ENCODE measurements at regions not wholly inside any gene's neighbourhood (a gene's known extent, or its start where the extent isn't known, plus 50 kb on each side); places are given as distances from the start of the nearest gene placed in this dataset.
A peak's percentile ranks its signal among the peaks of the same experiment; 100 is the strongest.
"Not testable (repeated sequence)": the region's sequence is repeated elsewhere in the genome, so short reads cannot be mapped to it uniquely, and the experiment has no call there.

DNA sequence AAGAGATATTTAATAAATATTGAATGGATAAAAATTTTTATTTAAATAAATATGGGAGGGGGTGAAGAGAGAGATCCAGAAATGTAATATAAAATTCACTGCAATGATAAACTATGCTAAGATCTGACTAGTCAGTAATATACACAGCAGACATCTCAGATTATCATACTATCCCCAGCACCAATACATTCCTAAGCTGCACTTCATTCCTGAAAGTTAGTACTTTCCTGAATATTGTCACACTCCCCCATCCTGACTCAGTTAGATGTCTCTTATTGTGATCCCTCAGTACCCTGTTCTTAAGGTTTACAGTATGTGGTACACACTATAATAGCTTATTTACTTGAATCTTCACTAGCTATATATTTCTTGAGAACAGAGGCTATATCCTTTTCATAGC, 88.3 kb upstream of the KCNQ5 start:
- peak in 1 of 3 donors; percentile 14 for DNase-seq

- no peak for DNase-seq
Observed at GRCh38 chr6:72534236-72534635, 87.6 kb upstream of the KCNQ5 start.

DNA sequence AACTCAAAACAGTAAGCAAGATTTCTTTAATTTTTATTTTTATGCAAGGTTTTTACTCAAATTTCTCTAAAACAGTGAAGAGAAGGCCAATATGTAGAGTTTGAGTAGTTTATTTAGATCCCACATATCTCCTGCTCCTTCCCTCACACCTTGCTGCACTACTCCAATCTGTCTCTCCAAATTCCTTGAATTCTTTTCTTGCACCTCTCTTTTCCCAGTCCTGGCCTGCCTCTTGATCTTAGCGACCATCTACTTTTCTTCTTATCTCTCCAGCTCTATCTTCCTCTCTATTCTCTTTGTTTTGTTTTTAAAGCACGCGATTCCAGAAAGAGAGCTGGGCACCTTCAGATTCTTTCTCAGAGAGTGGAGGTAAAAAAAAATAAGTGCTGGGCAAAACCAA, 86.7 kb upstream of the KCNQ5 start:
- DNase-seq, result no peak

DNA sequence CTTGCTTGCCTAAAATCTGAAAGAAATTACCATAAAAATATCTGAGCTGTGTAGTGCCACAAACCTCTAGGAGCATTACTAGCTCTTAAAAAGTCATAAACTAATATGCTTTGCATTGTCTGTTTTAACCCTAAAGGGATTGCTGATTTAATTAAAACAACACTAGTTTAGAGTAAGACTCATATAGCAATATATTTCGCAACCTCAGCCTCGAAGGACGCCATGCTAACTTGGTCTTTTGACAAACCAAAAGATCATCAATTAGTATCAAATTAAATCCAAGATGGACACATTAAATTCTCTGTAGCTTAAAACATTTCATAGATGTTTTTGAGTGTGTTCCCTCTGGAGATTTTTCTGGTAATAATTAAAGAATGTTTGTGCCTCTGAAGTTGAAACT, 74.8 kb upstream of the KCNQ5 start:
- DNase-seq, result no peak

GRCh38 chr6:72551470-72551869, 70.4 kb upstream of the KCNQ5 start:
- DNase-seq, result no peak

DNA sequence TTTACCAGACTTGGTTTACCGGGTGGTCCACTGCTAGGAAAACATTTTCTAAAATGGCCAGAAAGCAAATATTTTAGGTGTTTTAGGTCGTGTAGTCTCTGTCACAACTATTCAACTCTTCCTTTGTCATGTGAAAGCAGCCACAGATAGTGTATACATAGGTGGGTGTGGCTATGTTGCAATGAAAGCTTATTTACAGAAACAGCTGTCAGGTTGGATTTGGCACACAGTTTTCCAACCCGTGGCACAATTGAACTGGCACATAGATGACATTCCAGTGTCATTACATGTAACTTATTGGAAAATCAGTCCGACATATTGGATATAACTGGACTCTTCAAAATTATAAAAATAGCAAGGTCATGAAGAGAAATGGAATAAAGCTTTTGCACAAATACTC, 68.9 kb upstream of the KCNQ5 start:
- DNase-seq, result peak; percentile 36 to 55 (median 41)

DNA sequence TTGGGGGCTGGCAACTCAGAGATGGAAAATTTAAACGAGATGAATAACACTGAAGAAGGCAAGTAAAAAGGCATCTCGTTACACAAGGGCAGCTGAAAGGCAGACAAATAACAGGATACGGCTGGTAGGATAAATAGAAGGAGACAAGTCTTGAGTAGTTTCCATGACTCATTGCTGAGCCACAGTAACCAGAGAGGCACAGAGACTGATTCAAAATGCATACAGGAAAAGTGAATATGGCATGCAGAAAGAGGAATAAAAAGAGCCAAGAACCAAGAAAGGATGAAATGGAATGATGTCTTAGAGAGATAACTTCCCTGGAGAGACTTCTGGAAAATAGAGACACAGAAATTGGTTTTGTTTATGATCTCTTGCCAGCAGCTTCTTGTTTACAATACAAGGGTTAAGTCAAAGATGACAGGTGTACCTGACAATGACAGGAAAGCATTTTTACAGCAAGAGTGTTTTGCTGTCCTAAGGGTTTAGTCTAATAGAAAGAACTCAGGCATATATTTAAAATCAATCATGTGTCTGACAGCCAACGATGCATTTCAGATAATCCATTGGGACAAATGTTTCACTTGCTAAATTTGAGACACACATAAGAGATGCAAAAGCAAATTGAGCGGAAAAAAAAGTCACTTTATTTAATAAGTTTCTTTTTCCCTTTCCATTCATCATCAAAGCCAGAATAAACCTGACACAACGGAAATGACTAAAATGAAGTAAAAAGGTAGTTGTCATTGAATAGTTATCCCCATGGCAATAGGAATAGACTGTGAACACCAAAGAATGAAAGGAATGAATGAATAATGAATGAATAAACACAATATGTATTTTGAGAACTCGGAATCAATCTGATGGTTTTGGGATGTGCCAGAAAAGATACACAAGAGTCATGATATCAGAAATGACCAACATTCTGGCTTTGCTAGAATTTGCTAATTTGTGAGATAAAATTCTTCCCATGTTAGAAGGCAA, 68.0 kb upstream of the KCNQ5 start:
- DNase-seq, result peak in 2 of 3 donors; percentile 22 to 75

- DNase-seq, result no peak
Observed at GRCh38 chr6:72554761-72555221, 67.1 kb upstream of the KCNQ5 start.

DNA sequence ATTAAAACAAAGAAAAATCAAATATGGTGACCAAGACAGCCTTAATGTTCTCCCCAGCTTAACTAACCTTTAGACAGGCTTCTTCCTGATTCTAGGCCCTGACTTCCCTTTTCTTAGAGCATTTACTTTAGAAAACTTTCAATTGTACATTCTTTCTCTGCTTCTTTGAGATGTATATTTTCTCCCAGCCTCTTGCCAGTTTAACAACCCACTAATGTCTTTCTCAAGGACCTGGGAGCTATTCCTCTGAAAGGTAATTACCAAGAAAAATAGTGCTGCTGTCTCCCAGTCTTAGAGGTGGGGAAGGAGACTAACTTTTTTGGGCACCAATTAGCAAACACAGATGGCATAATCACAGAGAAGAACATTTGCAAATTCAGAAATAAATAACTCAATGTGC, 62.8 kb upstream of the KCNQ5 start:
- DNase-seq, result no peak

DNA sequence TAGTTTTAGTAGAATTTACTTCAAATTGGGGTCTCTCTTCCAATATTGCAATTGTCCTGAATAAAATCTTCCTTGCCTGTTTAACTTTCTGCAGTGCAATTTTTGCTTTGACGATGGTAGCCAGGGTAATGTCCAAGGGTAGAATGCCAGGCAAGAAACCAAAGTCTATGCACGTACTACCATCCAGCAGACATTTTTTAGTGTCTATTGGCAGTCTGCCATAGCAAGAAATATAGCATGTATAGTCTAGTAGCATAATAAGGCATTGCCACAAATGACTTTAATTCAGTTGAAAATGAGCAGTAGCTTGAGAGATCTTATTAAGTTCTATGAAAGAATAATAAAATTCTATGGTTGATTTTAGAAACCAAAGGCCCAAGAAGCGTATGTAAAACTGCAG, 62.3 kb upstream of the KCNQ5 start:
- no peak for DNase-seq

GRCh38 chr6:72560721-72561593, 60.9 kb upstream of the KCNQ5 start:
- DNase-seq, result no peak

DNA sequence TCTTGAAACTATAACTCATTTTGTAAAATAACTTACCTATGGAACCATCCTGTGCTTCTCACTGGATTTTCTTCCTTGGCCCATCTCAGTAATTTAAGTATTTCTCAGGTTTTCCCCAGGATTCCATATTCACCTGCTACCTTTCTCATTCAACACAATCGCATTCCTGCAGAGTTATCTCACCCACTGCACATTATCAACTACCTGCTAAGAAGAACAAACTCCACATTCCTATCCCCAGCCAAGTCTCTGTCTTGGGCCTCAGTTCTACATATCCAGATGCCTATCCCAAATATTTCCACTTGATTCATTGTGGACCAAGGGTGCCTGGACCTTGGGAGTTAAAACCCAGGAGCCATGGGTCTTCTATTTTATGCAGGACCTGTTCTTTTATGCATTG, 60.2 kb upstream of the KCNQ5 start:
- no peak for DNase-seq

- DNase-seq, result no peak
Observed at GRCh38 chr6:72564231-72564630, 57.6 kb upstream of the KCNQ5 start.

- DNase-seq, result not testable (repeated sequence)
Observed at GRCh38 chr6:72571993-72572392, 49.9 kb upstream of the KCNQ5 start.
